ENCODE measurements at regions not wholly inside any gene's neighbourhood (a gene's known extent, or its start where the extent isn't known, plus 50 kb on each side); places are given as distances from the start of the nearest gene placed in this dataset.

DNA sequence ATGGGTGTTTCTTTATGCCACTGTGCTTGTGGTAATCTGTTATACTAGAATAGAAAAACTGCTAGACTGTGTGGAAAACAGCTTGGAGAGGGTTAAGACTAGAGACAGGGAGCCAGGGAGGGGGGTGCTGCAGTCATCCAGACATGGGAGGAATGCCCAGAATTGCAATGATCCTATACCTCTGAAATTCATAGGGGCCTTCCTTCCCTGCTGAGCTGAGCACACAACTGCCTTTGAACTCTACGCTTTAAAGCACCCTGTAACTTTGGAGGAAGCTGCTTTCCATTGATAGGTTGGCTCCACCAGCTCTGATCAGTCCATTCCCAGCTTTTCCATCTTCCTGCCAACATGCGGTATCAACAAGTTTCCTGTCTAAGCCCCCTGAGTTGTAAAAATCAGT, 155.9 kb upstream of the RASGEF1B start:
- no peak for TF ChIP-seq RXRA (IDR thresholded peaks at IDR 0.05; ENCODE audit: insufficient read depth, low read depth, low read length)
- no peak for TF ChIP-seq RBBP5 (IDR thresholded peaks at IDR 0.05; ENCODE audit: borderline replicate concordance, low read depth, low read length)
- TF ChIP-seq CTCF (IDR thresholded peaks at IDR 0.05; ENCODE audit: control extremely low read depth in 1 of 3, insufficient read depth in 1 of 3, low read depth in 1 of 3, low read length in 3 of 3), result no peak

All from H1 (cell line).